Ishikawa (cell line): ENCODE measurements at regions not wholly inside any gene's neighbourhood (a gene's known extent, or its start where the extent isn't known, plus 50 kb on each side); places are given as distances from the start of the nearest gene placed in this dataset.

Experiments used
- CEBPB ChIP-seq: IDR thresholded peaks from 2 replicates; pipeline ENCODE4 v1.6.1; 2012
- CREB1 ChIP-seq: IDR thresholded peaks from 2 replicates; pipeline ENCODE4 v1.6.1; 2012; ENCODE audit warnings: low read depth
- EGR1 ChIP-seq: IDR thresholded peaks from 2 replicates; pipeline ENCODE4 v1.6.1; 2012
- EP300 ChIP-seq: IDR thresholded peaks from 2 replicates; pipeline ENCODE4 v1.6.1; 2012; ENCODE audit warnings: borderline replicate concordance
- FOXM1 ChIP-seq: IDR thresholded peaks from 2 replicates; pipeline ENCODE4 v1.6.1; 2012; ENCODE audit warnings: low read depth, borderline replicate concordance
- NFIC ChIP-seq: IDR thresholded peaks from 2 replicates; pipeline ENCODE4 v1.6.1; 2012
- RAD21 ChIP-seq: IDR thresholded peaks from 2 replicates; pipeline ENCODE4 v1.6.1; 2012; ENCODE audit warnings: low read depth
- TAF1 ChIP-seq: IDR thresholded peaks from 2 replicates; pipeline ENCODE4 v1.6.1; 2012; ENCODE audit warnings: low read depth, mild to moderate bottlenecking
- TCF12 ChIP-seq: IDR thresholded peaks from 2 replicates; pipeline ENCODE4 v1.6.1; 2012; ENCODE audit warnings: low read depth
- TEAD4 ChIP-seq: IDR thresholded peaks from 2 replicates; pipeline ENCODE4 v1.6.1; 2012
- YY1 ChIP-seq: IDR thresholded peaks from 2 replicates; pipeline ENCODE4 v1.6.1; 2012; ENCODE audit warnings: low read depth
- ZBTB7A ChIP-seq: IDR thresholded peaks from 2 replicates; pipeline ENCODE4 v1.6.1; 2012; ENCODE audit warnings: low read depth
- TF ChIP-seq, protein P1 (sequence below): IDR thresholded peaks from 2 replicates; pipeline ENCODE4 v1.6.1; 2012
- TF ChIP-seq, protein P2 (sequence below): IDR thresholded peaks from 2 replicates; pipeline ENCODE4 v1.6.1; 2012; ENCODE audit warnings: low read depth, mild to moderate bottlenecking
- TF ChIP-seq, protein P3 (sequence below): IDR thresholded peaks from 2 replicates; pipeline ENCODE4 v1.6.1; 2012

DNA sequence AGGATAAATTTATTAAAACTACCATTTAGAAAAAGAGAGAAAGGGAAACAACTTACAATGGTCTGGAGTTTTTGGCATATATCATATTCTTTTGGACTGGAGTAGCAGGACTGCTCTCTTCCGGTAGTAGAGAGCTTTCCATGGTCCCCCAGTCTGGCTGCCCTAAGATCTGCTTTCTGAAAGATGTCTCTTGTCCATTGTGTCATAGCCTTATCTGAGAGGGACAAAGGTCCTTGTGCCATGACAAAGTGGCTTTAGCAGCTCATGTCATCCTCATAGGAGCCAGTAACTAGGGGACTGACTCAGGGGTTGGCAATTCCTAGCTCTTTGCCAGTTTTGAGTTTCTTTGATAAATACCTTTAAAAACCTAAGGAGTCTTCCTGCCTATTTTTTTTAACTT, 505.5 kb upstream of the ZEB2 start:
- TF ChIP-seq RAD21 (no peak), ZBTB7A (no peak), YY1 (no peak), EGR1 (no peak), EP300 (no peak), CEBPB (no peak), CREB1 (no peak), FOXM1 (no peak), TAF1 (no peak), TCF12 (no peak), NFIC (no peak)
- TF ChIP-seq, protein P1, sequence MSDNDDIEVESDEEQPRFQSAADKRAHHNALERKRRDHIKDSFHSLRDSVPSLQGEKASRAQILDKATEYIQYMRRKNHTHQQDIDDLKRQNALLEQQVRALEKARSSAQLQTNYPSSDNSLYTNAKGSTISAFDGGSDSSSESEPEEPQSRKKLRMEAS = no peak
- TF ChIP-seq, protein P2, sequence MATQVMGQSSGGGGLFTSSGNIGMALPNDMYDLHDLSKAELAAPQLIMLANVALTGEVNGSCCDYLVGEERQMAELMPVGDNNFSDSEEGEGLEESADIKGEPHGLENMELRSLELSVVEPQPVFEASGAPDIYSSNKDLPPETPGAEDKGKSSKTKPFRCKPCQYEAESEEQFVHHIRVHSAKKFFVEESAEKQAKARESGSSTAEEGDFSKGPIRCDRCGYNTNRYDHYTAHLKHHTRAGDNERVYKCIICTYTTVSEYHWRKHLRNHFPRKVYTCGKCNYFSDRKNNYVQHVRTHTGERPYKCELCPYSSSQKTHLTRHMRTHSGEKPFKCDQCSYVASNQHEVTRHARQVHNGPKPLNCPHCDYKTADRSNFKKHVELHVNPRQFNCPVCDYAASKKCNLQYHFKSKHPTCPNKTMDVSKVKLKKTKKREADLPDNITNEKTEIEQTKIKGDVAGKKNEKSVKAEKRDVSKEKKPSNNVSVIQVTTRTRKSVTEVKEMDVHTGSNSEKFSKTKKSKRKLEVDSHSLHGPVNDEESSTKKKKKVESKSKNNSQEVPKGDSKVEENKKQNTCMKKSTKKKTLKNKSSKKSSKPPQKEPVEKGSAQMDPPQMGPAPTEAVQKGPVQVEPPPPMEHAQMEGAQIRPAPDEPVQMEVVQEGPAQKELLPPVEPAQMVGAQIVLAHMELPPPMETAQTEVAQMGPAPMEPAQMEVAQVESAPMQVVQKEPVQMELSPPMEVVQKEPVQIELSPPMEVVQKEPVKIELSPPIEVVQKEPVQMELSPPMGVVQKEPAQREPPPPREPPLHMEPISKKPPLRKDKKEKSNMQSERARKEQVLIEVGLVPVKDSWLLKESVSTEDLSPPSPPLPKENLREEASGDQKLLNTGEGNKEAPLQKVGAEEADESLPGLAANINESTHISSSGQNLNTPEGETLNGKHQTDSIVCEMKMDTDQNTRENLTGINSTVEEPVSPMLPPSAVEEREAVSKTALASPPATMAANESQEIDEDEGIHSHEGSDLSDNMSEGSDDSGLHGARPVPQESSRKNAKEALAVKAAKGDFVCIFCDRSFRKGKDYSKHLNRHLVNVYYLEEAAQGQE = no peak

DNA sequence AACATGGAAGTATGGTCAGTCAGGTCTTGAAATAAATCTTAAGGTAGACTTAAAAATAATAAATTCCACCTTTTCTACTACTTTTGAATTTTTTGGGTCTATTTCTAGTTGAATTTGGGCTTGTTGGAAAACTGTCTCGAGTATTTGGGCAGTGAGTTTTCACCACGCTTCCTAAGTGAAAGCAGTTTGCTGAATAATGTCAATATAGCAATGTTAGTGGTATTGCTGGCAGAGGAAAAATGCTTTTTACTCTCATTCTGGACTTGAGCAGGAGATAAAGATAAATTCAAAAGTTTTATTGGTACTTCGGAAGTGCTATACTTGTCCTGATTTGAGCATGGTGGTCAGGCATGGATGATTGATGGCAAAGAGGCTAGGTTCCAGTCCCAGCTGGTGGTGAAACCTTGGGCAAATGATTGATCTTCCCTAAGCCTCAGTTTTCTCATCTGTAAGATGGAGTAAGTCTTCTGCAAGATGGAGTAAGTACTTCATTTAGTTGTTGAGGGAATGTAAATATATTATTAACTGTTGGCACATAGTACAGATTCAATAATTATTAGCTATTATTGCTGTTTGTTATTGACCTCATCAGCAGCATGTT, 503.5 kb upstream of the ZEB2 start:
- no peak for TF ChIP-seq NFIC
- TF ChIP-seq TEAD4 = no peak
- TF ChIP-seq YY1 = no peak
- TF ChIP-seq TCF12 = no peak
- no peak for TF ChIP-seq EP300
- no peak for TF ChIP-seq RAD21
- TF ChIP-seq, protein P1 = no peak
- no peak for TF ChIP-seq EGR1
- no peak for TF ChIP-seq CEBPB
- TF ChIP-seq, protein P3, sequence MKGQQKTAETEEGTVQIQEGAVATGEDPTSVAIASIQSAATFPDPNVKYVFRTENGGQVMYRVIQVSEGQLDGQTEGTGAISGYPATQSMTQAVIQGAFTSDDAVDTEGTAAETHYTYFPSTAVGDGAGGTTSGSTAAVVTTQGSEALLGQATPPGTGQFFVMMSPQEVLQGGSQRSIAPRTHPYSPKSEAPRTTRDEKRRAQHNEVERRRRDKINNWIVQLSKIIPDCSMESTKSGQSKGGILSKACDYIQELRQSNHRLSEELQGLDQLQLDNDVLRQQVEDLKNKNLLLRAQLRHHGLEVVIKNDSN = no peak
- TF ChIP-seq CREB1 = no peak
- no peak for TF ChIP-seq ZBTB7A

DNA sequence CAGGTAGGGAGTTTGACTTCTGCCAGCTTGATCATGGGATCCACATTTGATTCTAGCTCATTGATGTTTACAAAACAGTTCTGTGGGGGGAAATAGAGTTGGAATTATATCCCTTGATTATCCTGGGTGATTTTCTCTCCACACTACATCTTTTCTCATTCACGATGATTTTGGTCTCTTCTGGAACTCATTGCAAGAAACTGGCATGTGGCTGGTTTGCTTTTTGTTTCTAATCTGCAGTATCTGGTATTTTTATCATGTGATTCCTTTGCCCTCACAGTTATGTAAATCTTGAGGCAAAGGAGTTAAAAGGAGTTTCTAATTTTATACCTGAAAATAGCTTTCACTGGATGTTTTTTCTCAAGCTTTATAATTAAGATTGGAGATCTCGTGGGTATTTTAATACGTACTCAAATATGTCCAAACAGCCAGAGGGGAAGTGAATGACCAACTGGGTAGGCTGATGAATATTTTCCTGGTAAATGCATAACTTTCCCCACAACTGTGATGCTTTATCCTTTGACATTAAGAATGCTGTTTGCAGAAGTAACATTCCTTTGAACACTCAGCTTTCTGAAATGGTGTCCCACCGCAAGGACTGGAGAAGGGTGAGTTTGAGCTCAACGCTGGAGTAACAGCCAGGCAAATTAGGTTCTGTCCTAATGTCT, 502.9 kb upstream of the ZEB2 start:
- no peak for TF ChIP-seq RAD21
- TF ChIP-seq ZBTB7A = no peak
- no peak for TF ChIP-seq YY1
- TF ChIP-seq, protein P2 = no peak
- TF ChIP-seq, protein P1 = no peak
- TF ChIP-seq FOXM1 = no peak
- TF ChIP-seq CEBPB = no peak
- TF ChIP-seq EP300 = no peak
- no peak for TF ChIP-seq EGR1
- TF ChIP-seq CREB1 = no peak

DNA sequence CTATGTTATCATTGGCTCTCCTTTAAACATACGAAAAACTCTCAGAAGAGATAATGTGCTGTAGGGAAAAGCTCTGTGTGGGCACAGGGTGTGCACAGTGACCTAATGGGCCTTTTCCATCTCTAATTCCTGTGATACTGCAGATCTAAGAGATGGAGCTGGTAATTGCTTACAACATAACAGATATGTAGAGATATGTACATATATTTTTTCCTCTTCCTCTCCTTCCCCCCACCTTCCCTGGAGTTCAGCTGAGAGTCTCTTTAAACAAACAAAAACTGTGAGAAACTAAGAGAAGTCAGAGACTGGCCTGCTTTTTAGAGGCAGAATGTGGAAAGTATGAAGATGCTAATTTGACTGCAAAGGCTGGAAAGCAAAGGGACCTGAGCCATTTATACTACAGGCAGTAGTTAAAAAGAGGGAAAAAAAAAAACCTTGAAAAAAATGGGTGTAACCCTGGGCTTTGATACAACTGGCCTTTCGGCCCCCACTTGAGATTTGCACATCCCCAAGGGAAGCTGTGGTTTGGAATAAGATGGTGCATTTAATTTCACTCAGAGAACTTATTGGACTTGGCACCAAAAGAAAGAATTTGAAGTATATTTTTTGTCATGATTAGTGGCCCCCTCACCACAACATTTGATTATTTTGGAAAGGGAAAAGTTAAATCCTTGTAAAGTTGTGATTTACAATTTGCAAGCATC, 502.2 kb upstream of the ZEB2 start:
- TF ChIP-seq EGR1 (no peak), YY1 (no peak), TAF1 (no peak), NFIC (no peak), RAD21 (no peak), ZBTB7A (no peak), TEAD4 (no peak), TCF12 (no peak), EP300 (no peak), CEBPB (no peak)
- TF ChIP-seq, protein P2 = no peak
- TF ChIP-seq, protein P1 = no peak
